SKM-1 (cell line): ENCODE measurements at regions not wholly inside any gene's neighbourhood (a gene's known extent, or its start where the extent isn't known, plus 50 kb on each side); places are given as distances from the start of the nearest gene placed in this dataset.

Source experiments
- DNase-seq: peaks from one replicate; lab custom pipeline; 2025; ENCODE audit not compliant: unreplicated experiment; lab: John Stamatoyannopoulos, UW

DNA sequence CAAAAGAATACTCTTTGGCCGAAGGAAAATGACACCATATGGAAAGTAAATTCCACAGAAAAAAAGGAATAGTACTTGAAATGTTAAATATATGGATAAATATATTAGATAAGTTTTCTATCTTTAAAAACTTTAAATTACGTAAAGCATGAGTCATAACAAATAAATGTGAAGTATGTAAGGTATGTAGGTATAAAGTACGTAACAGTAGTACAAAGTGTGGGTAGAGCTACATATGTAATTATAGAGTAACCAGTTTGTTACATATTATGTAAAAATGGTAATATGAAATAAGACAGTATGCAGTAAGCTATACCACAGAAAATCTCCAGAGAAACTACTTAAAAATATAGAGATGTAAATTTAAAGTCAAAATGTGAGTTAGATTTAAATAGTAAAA, 582.3 kb upstream of the CHORDC1 start:
- DNase-seq: no peak

DNA sequence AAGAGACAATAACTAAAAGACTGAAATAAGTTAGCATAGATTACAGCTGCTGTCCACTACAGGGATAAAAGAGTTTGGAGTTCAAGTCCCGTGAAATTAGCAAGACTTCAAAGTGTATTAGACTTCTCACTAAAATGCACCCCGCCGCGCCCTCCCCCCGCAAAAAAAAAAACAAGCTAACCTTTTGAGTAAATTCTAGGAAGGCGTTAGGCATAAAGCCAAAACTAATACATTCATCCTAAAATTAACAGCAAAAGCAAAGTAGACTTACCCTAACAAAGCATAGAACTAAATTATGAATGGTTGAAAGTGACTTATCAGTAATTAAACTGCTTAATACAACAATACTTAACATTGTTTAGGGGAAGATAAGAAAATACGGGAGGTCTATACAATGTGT, 581.0 kb upstream of the CHORDC1 start:
- DNase-seq: no peak

GRCh38 chr11:90803366-90803765, 580.5 kb upstream of the CHORDC1 start:
- no peak for DNase-seq

DNA sequence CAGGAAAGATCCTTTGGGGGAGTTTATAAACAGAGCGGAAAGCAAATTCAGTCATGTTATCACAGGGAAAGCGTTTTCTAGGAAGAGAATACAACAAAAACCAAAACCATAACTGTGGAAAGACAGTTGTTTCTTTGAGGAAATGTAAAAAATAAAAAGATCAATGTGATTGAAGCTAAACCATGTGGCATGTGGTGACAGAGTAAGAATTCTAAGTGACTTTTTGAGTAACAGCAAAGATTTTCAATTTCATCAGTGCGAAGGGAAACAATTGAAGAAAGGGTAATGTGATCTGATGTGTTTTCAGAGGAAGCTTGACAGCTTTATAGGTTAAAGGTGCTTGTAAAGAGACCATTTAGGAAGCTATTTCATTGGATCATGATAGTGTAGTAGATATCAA, 575.9 kb upstream of the CHORDC1 start:
- no peak for DNase-seq

- no peak for DNase-seq
Observed at GRCh38 chr11:90795746-90796145, 572.9 kb upstream of the CHORDC1 start.

GRCh38 chr11:90788961-90789360, 566.1 kb upstream of the CHORDC1 start:
- no peak for DNase-seq

GRCh38 chr11:90784241-90784814, 561.5 kb upstream of the CHORDC1 start:
- DNase-seq: no peak

DNA sequence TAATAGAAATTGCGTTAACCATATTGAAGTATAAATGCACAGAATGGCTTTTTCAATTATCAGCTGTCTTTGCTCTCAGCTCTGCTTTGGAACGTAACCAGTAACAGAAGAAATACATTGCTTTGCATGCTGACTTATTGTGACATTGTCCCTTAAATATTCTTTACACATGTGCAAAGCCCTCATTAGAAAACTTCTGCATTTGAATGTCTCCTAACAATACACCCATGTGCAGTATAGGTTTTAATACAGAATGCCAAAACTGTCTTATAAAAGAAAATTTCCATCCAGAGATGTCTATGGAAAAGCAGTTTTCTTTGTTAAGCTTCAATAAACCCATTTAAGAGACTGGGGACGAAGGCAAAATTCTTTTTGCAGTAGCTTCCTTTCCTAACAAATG, 560.3 kb upstream of the CHORDC1 start:
- no peak for DNase-seq

- DNase-seq: no peak
Observed at GRCh38 chr11:90779098-90779497, 556.2 kb upstream of the CHORDC1 start.

DNA sequence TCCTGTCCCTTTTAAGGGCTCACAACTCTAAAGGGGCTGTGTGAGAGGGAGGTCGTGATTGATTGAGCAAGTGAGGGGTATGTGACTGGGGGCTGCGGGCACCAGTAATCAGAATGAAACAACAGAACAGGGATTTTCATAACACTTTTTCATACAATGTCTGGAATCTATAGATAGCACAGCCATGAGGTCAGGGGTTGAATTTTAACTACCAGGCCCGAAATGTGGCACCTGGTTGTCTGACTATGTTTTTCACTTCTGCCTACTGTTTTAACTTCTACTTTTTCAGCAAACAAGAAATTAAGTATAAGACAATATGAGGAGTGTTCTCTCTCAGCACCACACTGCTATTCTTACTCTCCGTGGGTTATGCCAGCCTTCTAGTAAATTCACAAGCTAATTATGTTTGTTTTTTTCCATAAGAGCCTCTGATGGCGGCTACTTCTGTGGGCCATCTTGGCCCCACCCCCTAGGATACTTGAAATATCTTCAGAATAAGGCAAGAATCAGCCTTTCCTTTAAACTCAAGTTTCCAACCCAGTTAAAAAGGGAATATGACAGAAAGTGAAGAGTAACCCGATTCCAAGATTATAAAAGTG, 552.8 kb upstream of the CHORDC1 start:
- no peak for DNase-seq

DNA sequence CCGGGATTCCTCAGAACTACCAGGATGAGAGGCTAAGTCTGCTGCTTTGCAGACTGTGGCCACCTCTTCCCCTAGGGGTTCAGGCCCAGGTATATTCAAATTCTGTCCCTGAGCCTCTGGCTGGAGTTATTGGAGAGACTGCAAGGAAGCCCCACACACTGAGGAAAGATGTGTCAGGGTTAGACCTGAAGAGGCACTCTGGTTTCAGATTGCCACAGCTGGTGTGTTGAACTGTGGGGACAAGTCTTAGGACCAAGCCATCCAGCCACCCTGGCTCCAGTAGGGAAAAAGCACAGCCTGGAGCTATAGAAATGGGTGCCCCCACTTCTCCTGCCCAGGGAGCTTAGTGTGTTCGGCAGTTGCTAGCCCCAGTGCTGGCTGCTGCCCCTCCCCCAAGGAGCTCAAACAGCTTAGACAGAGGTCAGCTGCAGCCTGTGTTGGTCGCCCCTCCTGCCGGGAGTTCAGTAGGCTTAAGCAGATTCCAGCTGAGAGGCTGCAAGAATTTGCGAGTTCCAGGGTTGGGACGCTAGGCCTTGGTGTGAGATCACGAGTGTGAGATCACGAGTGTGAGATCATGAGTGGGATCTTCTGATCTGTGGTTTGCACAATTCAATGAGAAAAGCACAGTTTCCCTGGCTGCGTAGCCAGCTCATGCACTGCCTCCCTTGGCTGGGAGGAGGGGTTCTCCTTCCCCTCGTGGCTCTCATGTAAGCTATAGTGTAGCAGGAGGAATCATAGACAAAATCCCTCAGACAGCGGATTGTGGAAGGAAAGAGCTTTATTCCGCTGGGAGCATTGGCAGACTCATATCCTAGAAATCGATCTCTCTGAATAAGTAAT, 552.1 kb upstream of the CHORDC1 start:
- no peak for DNase-seq

DNA sequence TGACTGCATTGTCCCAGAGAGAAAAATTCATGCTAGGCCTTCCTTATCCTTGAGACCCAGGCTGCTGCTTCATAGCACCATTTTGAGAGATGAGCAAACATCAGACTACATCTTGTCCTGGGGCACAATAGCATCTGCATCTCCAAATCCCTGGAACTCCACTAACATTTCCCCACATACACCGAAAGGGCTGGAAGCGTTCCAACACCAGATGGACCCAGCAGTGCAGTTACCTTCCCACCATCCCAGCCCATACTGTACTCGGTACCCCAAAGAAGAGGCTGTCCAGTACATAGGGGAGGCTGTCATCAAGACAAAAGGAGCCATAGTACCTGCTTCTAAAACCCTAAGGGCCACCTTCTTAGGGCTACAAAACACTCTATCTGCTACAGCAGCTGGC, 547.2 kb upstream of the CHORDC1 start:
- no peak for DNase-seq

GRCh38 chr11:90766121-90766520, 543.3 kb upstream of the CHORDC1 start:
- DNase-seq: no peak

- no peak for DNase-seq
Observed at GRCh38 chr11:90764691-90765090, 541.8 kb upstream of the CHORDC1 start.

- no peak for DNase-seq
Observed at GRCh38 chr11:90757849-90758494, 535.1 kb upstream of the CHORDC1 start.

GRCh38 chr11:90756617-90757016, 533.8 kb upstream of the CHORDC1 start:
- DNase-seq: no peak

DNA sequence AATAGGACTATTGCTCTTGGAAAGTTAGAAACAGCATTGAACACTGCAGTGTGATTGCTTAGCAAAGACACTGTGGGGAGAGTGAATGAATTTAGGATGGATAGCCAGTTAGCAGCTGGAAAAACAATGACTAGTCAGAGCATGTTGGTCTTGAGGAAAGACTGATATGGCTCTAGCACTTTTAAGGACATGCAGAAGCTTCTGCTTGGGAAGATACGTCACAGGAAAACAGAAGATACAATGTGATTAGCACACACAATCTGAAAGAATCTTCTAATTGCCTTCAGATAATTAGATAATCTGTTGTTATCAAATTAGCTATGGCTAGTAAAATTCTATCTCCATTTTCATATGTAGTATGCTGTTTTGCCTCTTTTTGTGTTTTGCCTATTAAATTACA, 530.7 kb upstream of the CHORDC1 start:
- DNase-seq: no peak

DNA sequence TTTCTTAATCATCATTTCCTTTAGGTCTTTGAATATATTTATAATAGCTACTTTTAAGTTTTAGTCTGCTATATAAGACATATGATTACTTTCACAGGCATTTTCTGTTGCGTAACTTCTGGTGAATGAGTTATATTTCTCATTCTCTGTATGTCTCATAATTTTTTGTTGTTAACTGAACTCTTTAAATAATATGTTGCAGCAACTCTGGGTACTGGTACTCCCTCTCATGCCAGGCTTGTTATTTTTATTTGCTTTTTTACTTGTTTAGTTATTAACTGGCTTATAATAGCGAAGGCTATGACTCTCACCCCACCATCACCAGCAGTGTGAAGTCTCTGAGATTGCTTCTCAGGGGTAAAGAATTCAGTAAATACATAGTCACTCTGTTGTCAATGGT, 524.2 kb upstream of the CHORDC1 start:
- DNase-seq: no peak

DNA sequence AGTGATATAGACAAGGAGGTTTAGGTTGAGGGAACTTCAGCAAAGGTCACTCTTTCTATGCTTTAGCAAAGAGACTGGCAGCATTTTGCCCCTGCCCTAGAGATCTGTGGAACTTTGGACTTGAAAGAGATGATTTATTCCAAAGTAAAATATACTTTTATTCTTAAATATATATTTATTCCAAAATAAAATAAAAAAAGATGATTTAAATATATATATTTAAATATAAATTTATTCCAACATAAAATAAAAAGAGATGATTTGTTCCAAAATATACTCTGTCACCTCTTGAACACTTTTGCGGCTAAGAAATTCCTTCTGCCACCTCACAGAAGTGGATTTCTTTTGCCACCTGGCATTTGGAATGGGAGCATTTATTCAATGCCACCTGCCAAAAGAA, 521.3 kb upstream of the CHORDC1 start:
- DNase-seq: no peak

- DNase-seq: no peak
Observed at GRCh38 chr11:90738799-90739198, 516.0 kb upstream of the CHORDC1 start.

DNA sequence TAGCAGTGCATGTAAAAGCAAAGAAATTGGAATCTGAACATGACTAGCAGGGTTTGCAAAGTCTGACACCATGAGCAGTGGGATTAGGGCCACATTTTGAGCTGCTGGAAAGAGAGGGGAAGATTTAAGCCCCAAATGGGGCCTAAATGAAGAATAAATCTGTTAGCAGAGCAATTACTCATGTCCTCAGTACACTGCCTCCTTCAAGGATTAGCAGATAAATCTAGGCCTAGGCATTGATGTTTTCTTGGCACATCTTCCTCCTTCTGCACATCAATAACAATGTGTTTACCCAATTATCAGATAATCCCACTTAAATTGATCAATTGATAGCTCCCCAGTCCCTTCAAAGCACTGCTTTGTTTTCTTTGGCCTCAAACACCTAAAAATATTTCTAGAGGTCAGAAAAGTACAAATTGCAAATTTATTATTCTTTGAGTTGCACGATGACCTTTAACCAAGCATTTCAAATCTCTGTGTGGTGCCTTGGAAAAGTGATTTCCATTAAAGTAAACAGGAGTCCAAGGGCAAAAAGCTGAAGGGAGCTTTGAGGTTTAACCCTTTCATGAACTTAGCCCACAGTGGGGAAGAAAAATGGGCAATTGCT, 514.7 kb upstream of the CHORDC1 start:
- no peak for DNase-seq

DNA sequence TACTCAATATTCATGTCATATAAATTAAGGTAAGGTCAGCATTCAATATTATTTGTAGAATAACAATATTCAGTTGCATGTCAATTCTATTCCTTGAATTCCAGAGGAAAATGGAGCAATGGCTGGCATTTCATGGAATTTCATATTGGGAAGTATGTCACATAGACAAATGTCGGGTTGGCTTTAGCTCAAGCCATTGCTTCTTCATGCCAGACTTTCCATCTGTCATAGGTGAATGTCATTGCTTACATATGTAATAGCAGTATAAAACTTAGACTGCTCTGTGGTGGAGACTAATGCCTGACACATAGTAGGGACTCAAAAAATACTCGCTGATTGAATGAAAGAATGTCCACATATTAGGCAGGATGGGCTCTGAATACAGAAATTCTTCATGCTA, 509.6 kb upstream of the CHORDC1 start:
- DNase-seq: no peak
